Liver (tissue), 7 donors: ENCODE measurements at regions not wholly inside any gene's neighbourhood (a gene's known extent, or its start where the extent isn't known, plus 50 kb on each side); places are given as distances from the start of the nearest gene placed in this dataset.
"Not testable (repeated sequence)": the region's sequence is repeated elsewhere in the genome, so short reads cannot be mapped to it uniquely, and the experiment has no call there.

Experiments used
- DNase-seq: peaks from one replicate; pipeline ENCODE4 v3.0.0-alpha.2; 2017; ENCODE audit warnings: low spot score
- H3K27ac ChIP-seq, 2 donors: one replicate each; pipeline ENCODE4 v1.7.0; 2013; ENCODE audit warnings: inconsistent platforms in 2 of 2, low read length in 2 of 2, control low read depth in 1 of 2, low read depth in 1 of 2, mild to moderate bottlenecking in 1 of 2
- H3K27me3 ChIP-seq, 4 donors: one replicate each; pipeline versions ENCODE4 v1.6.1 to v1.7.0; 2013; ENCODE audit warnings: low read length in 3 of 4, inconsistent platforms in 1 of 4, mild to moderate bottlenecking in 1 of 4, moderate library complexity in 1 of 4; ENCODE audit not compliant: control insufficient read depth in 4 of 4, insufficient read depth in 4 of 4
- H3K36me3 ChIP-seq, 4 donors: one replicate each; pipeline versions ENCODE4 v1.6.1 to v1.7.0; 2013; ENCODE audit warnings: low read length in 3 of 4, mild to moderate bottlenecking in 3 of 4, low read depth in 1 of 4, moderate library complexity in 1 of 4; ENCODE audit not compliant: control insufficient read depth in 4 of 4, insufficient read depth in 3 of 4
- H3K4me1 ChIP-seq, 4 donors: one replicate each; pipeline versions ENCODE4 v1.6.1 to v1.7.0; 2013; ENCODE audit warnings: low read length in 3 of 4, mild to moderate bottlenecking in 3 of 4, moderate library complexity in 1 of 4; ENCODE audit not compliant: control insufficient read depth in 4 of 4, insufficient read depth in 4 of 4
- H3K4me3 ChIP-seq, 3 donors: one replicate each; pipeline versions ENCODE4 v1.6.1 to v1.7.0; 2013; ENCODE audit warnings: low read length in 3 of 3, control low read depth in 1 of 3, low read depth in 1 of 3, mild to moderate bottlenecking in 1 of 3
- H3K9ac ChIP-seq, 2 donors: one replicate each; pipeline ENCODE4 v1.7.0; 2013; ENCODE audit warnings: low read length in 2 of 2, mild to moderate bottlenecking in 2 of 2, moderate library complexity in 2 of 2, control low read depth in 1 of 2, low read depth in 1 of 2
- H3K9me3 ChIP-seq, 4 donors: one replicate each; pipeline versions ENCODE4 v1.6.1 to v1.7.0; 2013; ENCODE audit warnings: low read length in 3 of 4; ENCODE audit not compliant: control insufficient read depth in 4 of 4
- EGR1 ChIP-seq, 2 donors: IDR thresholded peaks; 2 replicates each; pipeline ENCODE4 v1.6.1; 2016 to 2018; ENCODE audit warnings: antibody characterized with exemption in 2 of 2, low read depth in 2 of 2
- FOXA1 ChIP-seq: IDR thresholded peaks from 2 replicates; pipeline ENCODE4 v1.6.1; 2016; ENCODE audit warnings: antibody characterized with exemption
- FOXA2 ChIP-seq: IDR thresholded peaks from 2 replicates; pipeline ENCODE4 v1.6.1; 2016; ENCODE audit warnings: antibody characterized with exemption
- GABPA ChIP-seq, 2 donors: IDR thresholded peaks in 1 of 2; conservative IDR thresholded peaks in 1 of 2; 2 replicates each; pipeline ENCODE4 v1.6.1; 2016; ENCODE audit warnings: antibody characterized with exemption in 2 of 2, mild to moderate bottlenecking in 1 of 2, moderate library complexity in 1 of 2
- HNF4A ChIP-seq, 2 donors: conservative IDR thresholded peaks; 2 replicates each; pipeline ENCODE4 v1.6.1; 2016; ENCODE audit warnings: antibody characterized with exemption in 2 of 2, mild to moderate bottlenecking in 2 of 2
- JUND ChIP-seq, 2 donors: IDR thresholded peaks; 2 replicates each; pipeline ENCODE4 v1.6.1; 2016; ENCODE audit warnings: antibody characterized with exemption in 2 of 2
- NR2F2 ChIP-seq: IDR thresholded peaks from 2 replicates; pipeline ENCODE4 v1.6.1; 2016; ENCODE audit warnings: antibody characterized with exemption
- RAD21 ChIP-seq, 2 donors: IDR thresholded peaks; 2 replicates each; pipeline ENCODE4 v1.6.1; 2016; ENCODE audit warnings: antibody characterized with exemption in 2 of 2, mild to moderate bottlenecking in 2 of 2
- REST ChIP-seq: IDR thresholded peaks from 2 replicates; pipeline ENCODE4 v1.6.1; 2016; ENCODE audit warnings: antibody characterized with exemption, mild to moderate bottlenecking
- RXRA ChIP-seq, 2 donors: IDR thresholded peaks; 2 replicates each; pipeline ENCODE4 v1.6.1; 2017 to 2018; ENCODE audit warnings: antibody characterized with exemption in 2 of 2, mild to moderate bottlenecking in 1 of 2
- SP1 ChIP-seq: IDR thresholded peaks from 2 replicates; pipeline ENCODE4 v1.6.1; 2018; ENCODE audit warnings: antibody characterized with exemption, mild to moderate bottlenecking
- TAF1 ChIP-seq: conservative IDR thresholded peaks from 2 replicates; pipeline ENCODE4 v1.6.1; 2016; ENCODE audit warnings: antibody characterized with exemption, mild to moderate bottlenecking
- ZBTB33 ChIP-seq: IDR thresholded peaks from 2 replicates; pipeline ENCODE4 v1.6.1; 2016; ENCODE audit warnings: antibody characterized with exemption
- WGBS: extraction: QIAGEN DNeasy Blood & Tissue Kit; methylation state at CpG from one replicate; pipeline ENCODE4 v1.1.7; 2013; 5-methylcytosine and 5-hydroxymethylcytosine counted together
- TF ChIP-seq, protein P1 (sequence below): IDR thresholded peaks from 2 replicates; pipeline ENCODE4 v1.6.1; 2016; ENCODE audit warnings: antibody characterized with exemption
- TF ChIP-seq, protein P2 (sequence below): IDR thresholded peaks from 2 replicates; pipeline ENCODE4 v1.6.1; 2016; ENCODE audit warnings: antibody characterized with exemption
- donor health status: healthy.
- donor health status: healthy.
- donor health status: healthy.
- donor health status: healthy.

- TF ChIP-seq ZBTB33 (no peak), HNF4A (conservative IDR thresholded peaks at IDR 0.05) (no peak), FOXA1 (no peak)
- TF ChIP-seq, protein P1, sequence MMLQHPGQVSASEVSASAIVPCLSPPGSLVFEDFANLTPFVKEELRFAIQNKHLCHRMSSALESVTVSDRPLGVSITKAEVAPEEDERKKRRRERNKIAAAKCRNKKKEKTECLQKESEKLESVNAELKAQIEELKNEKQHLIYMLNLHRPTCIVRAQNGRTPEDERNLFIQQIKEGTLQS, result no peak
These were observed 330.1 kb downstream of the PLPP3 start (continued) for GRCh38 chr1:56249234-56249633.

DNA sequence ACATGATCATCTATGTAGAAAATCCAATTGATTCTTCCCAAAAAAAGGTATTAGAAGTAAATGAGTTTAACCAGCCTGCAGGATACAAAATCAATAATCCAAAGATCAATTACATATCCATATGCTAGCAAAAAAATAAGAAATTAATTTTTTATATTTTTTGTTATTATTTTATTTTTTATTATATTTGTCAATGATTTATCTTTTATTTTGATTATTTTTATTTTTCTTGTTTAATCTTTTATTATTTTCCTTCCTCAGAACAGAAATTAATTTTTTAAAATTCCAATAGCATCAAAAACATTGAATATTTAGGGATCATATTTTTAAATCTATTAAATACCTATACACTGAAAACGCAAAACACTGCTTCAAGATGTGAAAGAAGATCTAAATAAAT, 331.2 kb downstream of the PLPP3 start:
- H3K9me3 ChIP-seq, result no peaks in the 10 kb centered on the region
- H3K27ac ChIP-seq, result no peak overlapping the region
- no peak for DNase-seq
- H3K4me3 ChIP-seq, result no peak overlapping the region
- H3K27me3 ChIP-seq, result no peaks in the 10 kb centered on the region
- H3K36me3 ChIP-seq, result no peaks in the 10 kb centered on the region
- TF ChIP-seq RXRA (IDR thresholded peaks at IDR 0.05) (no peak), JUND (IDR thresholded peaks at IDR 0.05) (no peak), NR2F2 (no peak), ZBTB33 (no peak), FOXA1 (no peak), TAF1 (no peak), SP1 (no peak), HNF4A (conservative IDR thresholded peaks at IDR 0.05) (no peak)
- TF ChIP-seq, protein P2, sequence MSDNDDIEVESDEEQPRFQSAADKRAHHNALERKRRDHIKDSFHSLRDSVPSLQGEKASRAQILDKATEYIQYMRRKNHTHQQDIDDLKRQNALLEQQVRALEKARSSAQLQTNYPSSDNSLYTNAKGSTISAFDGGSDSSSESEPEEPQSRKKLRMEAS, result no peak
- 98% methylated on average over 1 of the region's 1 CpG for WGBS
- no peak overlapping the region for H3K9ac ChIP-seq
- no peaks in the 10 kb centered on the region for H3K4me1 ChIP-seq

GRCh38 chr1:56246726-56247125, 332.6 kb downstream of the PLPP3 start:
- H3K36me3 ChIP-seq, DNase-seq, H3K4me1 ChIP-seq, H3K9ac ChIP-seq, H3K4me3 ChIP-seq, H3K27ac ChIP-seq, H3K9me3 ChIP-seq, H3K27me3 ChIP-seq: not testable (repeated sequence)
- 96% methylated on average over 2 of the region's 2 CpGs for WGBS

DNA sequence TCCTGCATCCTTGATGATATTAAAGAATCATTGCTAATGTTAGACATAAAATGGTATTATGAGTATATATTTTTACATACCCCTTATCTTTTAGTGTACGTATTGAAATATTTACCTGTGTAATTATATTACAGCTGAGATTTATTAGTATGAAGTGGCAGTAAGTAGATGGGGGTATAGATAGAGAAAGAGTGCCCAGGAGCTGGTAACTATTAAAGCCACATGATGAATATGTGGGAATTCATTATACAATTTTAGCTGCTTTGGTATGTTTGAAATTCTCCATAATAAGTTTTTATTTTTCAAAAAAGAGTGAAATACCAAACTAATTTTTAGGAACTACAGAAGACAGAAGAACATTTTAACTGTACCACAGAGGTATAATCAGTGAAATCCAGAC, 339.0 kb downstream of the PLPP3 start:
- Histone ChIP-seq H3K27me3 (no peaks in the 10 kb centered on the region), H3K4me3 (no peak overlapping the region), H3K4me1 (no peaks in the 10 kb centered on the region), H3K9ac (no peak overlapping the region), H3K9me3 (peaks cover 0 to 7% (median 2%) of the 10 kb centered on the region in 4 donors), H3K36me3 (no peaks in the 10 kb centered on the region), H3K27ac (no peak overlapping the region)
- TF ChIP-seq REST (no peak), ZBTB33 (no peak), JUND (IDR thresholded peaks at IDR 0.05) (no peak), SP1 (no peak), EGR1 (IDR thresholded peaks at IDR 0.05; ENCODE audit: low read depth in 2 of 2) (no peak), FOXA1 (no peak), NR2F2 (no peak), RAD21 (IDR thresholded peaks at IDR 0.05) (no peak), FOXA2 (no peak), GABPA (IDR thresholded peaks at IDR 0.05 in 1 of 2, conservative IDR thresholded peaks at IDR 0.05 in 1 of 2) (no peak)
- TF ChIP-seq, protein P1, result no peak
- TF ChIP-seq, protein P2, result no peak
- no peak for DNase-seq
- WGBS, result 90% methylated on average over 1 of the region's 1 CpG
